ENCODE measurements at regions not wholly inside any gene's neighbourhood (a gene's known extent, or its start where the extent isn't known, plus 50 kb on each side); places are given as distances from the start of the nearest gene placed in this dataset.

GRCh38 chr4:163866728-163867315 is 372.3 kb downstream of the TMA16 start:
- H3K9me3 ChIP-seq (ENCODE audit: control insufficient read depth in 4 of 4, low read length in 3 of 4), result no peaks in the 10 kb centered on the region
- no peaks in the 10 kb centered on the region for H3K36me3 ChIP-seq (ENCODE audit: control insufficient read depth in 4 of 4, insufficient read depth in 3 of 4, low read depth in 1 of 4, low read length in 3 of 4)
- DNase-seq (ENCODE audit: low spot score), result no peak
- 72% methylated on average over 3 of the region's 3 CpGs for WGBS
- no peaks in the 10 kb centered on the region for H3K4me1 ChIP-seq (ENCODE audit: control insufficient read depth in 4 of 4, insufficient read depth in 4 of 4, low read length in 3 of 4)
- no peak overlapping the region for H3K9ac ChIP-seq (ENCODE audit: low read depth in 1 of 2, low read length in 2 of 2)
- H3K27ac ChIP-seq (ENCODE audit: low read depth in 1 of 2, low read length in 2 of 2), result no peak overlapping the region
- H3K4me3 ChIP-seq (ENCODE audit: low read depth in 1 of 3, low read length in 3 of 3), result no peak overlapping the region
- H3K27me3 ChIP-seq (ENCODE audit: control insufficient read depth in 4 of 4, insufficient read depth in 4 of 4, low read length in 3 of 4), result no peaks in the 10 kb centered on the region
- no peak for TF ChIP-seq MAX (IDR thresholded peaks at IDR 0.05)
- no peak for TF ChIP-seq CTCF (IDR thresholded peaks at IDR 0.05; ENCODE audit: low read depth, low read length, missing input control)
- no peak for TF ChIP-seq NR2F2 (IDR thresholded peaks at IDR 0.05)
- TF ChIP-seq REST (IDR thresholded peaks at IDR 0.05), result no peak
- TF ChIP-seq GABPA (IDR thresholded peaks at IDR 0.05 in 1 of 2, conservative IDR thresholded peaks at IDR 0.05 in 1 of 2), result no peak
- TF ChIP-seq EGR1 (IDR thresholded peaks at IDR 0.05; ENCODE audit: low read depth in 2 of 2), result no peak
- TF ChIP-seq FOXA1 (IDR thresholded peaks at IDR 0.05), result no peak
- no peak for TF ChIP-seq HNF4A (conservative IDR thresholded peaks at IDR 0.05)
- no peak for TF ChIP-seq ATF3 (IDR thresholded peaks at IDR 0.05)

- H3K9me3 ChIP-seq (ENCODE audit: control insufficient read depth in 4 of 4, low read length in 3 of 4), result no peaks in the 10 kb centered on the region
- H3K4me1 ChIP-seq (ENCODE audit: control insufficient read depth in 4 of 4, insufficient read depth in 4 of 4, low read length in 3 of 4), result no peaks in the 10 kb centered on the region
- TF ChIP-seq RAD21 (IDR thresholded peaks at IDR 0.05) (no peak), MAX (IDR thresholded peaks at IDR 0.05) (no peak), GABPA (IDR thresholded peaks at IDR 0.05 in 1 of 2, conservative IDR thresholded peaks at IDR 0.05 in 1 of 2) (no peak), HNF4A (conservative IDR thresholded peaks at IDR 0.05) (no peak), EGR1 (IDR thresholded peaks at IDR 0.05; ENCODE audit: low read depth in 2 of 2) (no peak)
- H3K9ac ChIP-seq (ENCODE audit: low read depth in 1 of 2, low read length in 2 of 2), result no peak overlapping the region
- H3K27me3 ChIP-seq (ENCODE audit: control insufficient read depth in 4 of 4, insufficient read depth in 4 of 4, low read length in 3 of 4), result no peaks in the 10 kb centered on the region
- no peak overlapping the region for H3K4me3 ChIP-seq (ENCODE audit: low read depth in 1 of 3, low read length in 3 of 3)
- no peak for DNase-seq (ENCODE audit: low spot score)
- H3K36me3 ChIP-seq (ENCODE audit: control insufficient read depth in 4 of 4, insufficient read depth in 3 of 4, low read depth in 1 of 4, low read length in 3 of 4), result no peaks in the 10 kb centered on the region
- 78% methylated on average over 2 of the region's 2 CpGs for WGBS
- H3K27ac ChIP-seq (ENCODE audit: low read depth in 1 of 2, low read length in 2 of 2), result no peak overlapping the region
Observed at GRCh38 chr4:163868445-163868844, 374.0 kb downstream of the TMA16 start.

GRCh38 chr4:163871078-163871477 is 376.6 kb downstream of the TMA16 start:
- Histone ChIP-seq H3K4me3 (ENCODE audit: low read depth in 1 of 3, low read length in 3 of 3) (no peak overlapping the region), H3K27ac (ENCODE audit: low read depth in 1 of 2, low read length in 2 of 2) (no peak overlapping the region), H3K27me3 (ENCODE audit: control insufficient read depth in 4 of 4, insufficient read depth in 4 of 4, low read length in 3 of 4) (no peaks in the 10 kb centered on the region), H3K36me3 (ENCODE audit: control insufficient read depth in 4 of 4, insufficient read depth in 3 of 4, low read depth in 1 of 4, low read length in 3 of 4) (no peaks in the 10 kb centered on the region), H3K4me1 (ENCODE audit: control insufficient read depth in 4 of 4, insufficient read depth in 4 of 4, low read length in 3 of 4) (no peaks in the 10 kb centered on the region), H3K9me3 (ENCODE audit: control insufficient read depth in 4 of 4, low read length in 3 of 4) (no peaks in the 10 kb centered on the region), H3K9ac (ENCODE audit: low read depth in 1 of 2, low read length in 2 of 2) (no peak overlapping the region)
- no peak for DNase-seq (ENCODE audit: low spot score)
- TF ChIP-seq TAF1 (conservative IDR thresholded peaks at IDR 0.05), result no peak
- no peak for TF ChIP-seq FOXA2 (IDR thresholded peaks at IDR 0.05)
- TF ChIP-seq HNF4G (IDR thresholded peaks at IDR 0.05), result no peak
- no peak for TF ChIP-seq RXRA (IDR thresholded peaks at IDR 0.05)
- no peak for TF ChIP-seq ATF3 (IDR thresholded peaks at IDR 0.05)
- no peak for TF ChIP-seq NR2F2 (IDR thresholded peaks at IDR 0.05)
- no peak for TF ChIP-seq YY1 (IDR thresholded peaks at IDR 0.05)
- WGBS, result 77% methylated on average over 1 of the region's 1 CpG

All from liver (tissue), 8 donors.